Endothelial cell of umbilical vein (primary cell): ENCODE measurements at regions not wholly inside any gene's neighbourhood (a gene's known extent, or its start where the extent isn't known, plus 50 kb on each side); places are given as distances from the start of the nearest gene placed in this dataset.

Experiments
- BruUV-seq: library from RNA; stranded (reverse); fragments of 400-500 nt; replicated peaks from 2 replicates; lab custom pipeline; 2021; lab: Mats Ljungman, UMichigan
- CTCF ChIA-PET: fragments of 300-600, 350-600 bp; sonication (Branson Sonifier 250); formaldehyde crosslinking; loops from one replicate; lab custom pipeline; 2021; ENCODE audit warnings: antibody characterized with exemption, inconsistent platforms; lab: Charles Lee
- POLR2A ChIA-PET: fragments of 300-600, 350-600 bp; sonication (Branson Sonifier 250); formaldehyde crosslinking; loops from one replicate; lab custom pipeline; 2021; ENCODE audit warnings: antibody characterized with exemption, inconsistent platforms; lab: Charles Lee
- DNase-seq: peaks from one replicate; pipeline ENCODE4 v3.0.0-alpha.2; 2011; ENCODE audit warnings: low read depth, low spot score
- FAIRE-seq: peaks from 2 replicates; lab custom pipeline; 2011; peaks lifted over from hg19 to GRCh38; lab: Jason Lieb, UNC
- H2AFZ ChIP-seq: 2 replicates; pipeline ENCODE4 v1.6.0; 2012; ENCODE audit warnings: low read depth, low read length, control low read depth, inconsistent platforms
- H3K27ac ChIP-seq: 2 replicates; pipeline ENCODE4 v1.5.1; 2011; ENCODE audit warnings: low read depth, mild to moderate bottlenecking, control low read depth, low read length, moderate library complexity; ENCODE audit not compliant: insufficient read depth
- H3K27me3 ChIP-seq, 2 experiments: 2 replicates each; pipeline versions ENCODE4 v1.6.0 to v1.6.1; 2011; ENCODE audit warnings: low read length in 2 of 2, mixed read lengths in 1 of 2; ENCODE audit not compliant: control insufficient read depth in 2 of 2, insufficient read depth in 2 of 2
- H3K36me3 ChIP-seq, 2 experiments: 2 replicates in 1 of 2; 3 replicates in 1 of 2; pipeline ENCODE4 v1.5.1; 2011; ENCODE audit warnings: low read length in 2 of 2, mild to moderate bottlenecking in 1 of 2, moderate library complexity in 1 of 2; ENCODE audit not compliant: control insufficient read depth in 2 of 2, insufficient read depth in 2 of 2; ENCODE audit errors: extremely low read depth in 1 of 2
- H3K4me1 ChIP-seq: 3 replicates; pipeline ENCODE4 v1.5.1; 2011; ENCODE audit warnings: mild to moderate bottlenecking, low read length; ENCODE audit not compliant: control insufficient read depth, insufficient read depth; ENCODE audit errors: extremely low read depth
- H3K4me2 ChIP-seq: 2 replicates; pipeline ENCODE4 v1.6.1; 2011; ENCODE audit warnings: low read length, control low read depth, mixed read lengths; ENCODE audit not compliant: insufficient read depth
- H3K4me3 ChIP-seq, 3 experiments: fragments of 200-600 bp in 1 of 3; sonication (generic), shearing (Covaris generic) in 1 of 3; replicated peaks in 1 of 3; 2 replicates each; pipeline ENCODE4 v1.5.1; 2011 to 2016; ENCODE audit warnings: control low read depth in 3 of 3, low read length in 3 of 3, mild to moderate bottlenecking in 2 of 3, inconsistent platforms in 1 of 3, low read depth in 1 of 3, moderate library complexity in 1 of 3; ENCODE audit not compliant: insufficient read depth in 1 of 3
- H3K79me2 ChIP-seq: 2 replicates; pipeline ENCODE4 v1.6.0; 2012; ENCODE audit warnings: low read length, inconsistent platforms; ENCODE audit not compliant: control insufficient read depth, insufficient read depth
- H3K9ac ChIP-seq: replicated peaks from 2 replicates; pipeline ENCODE3; 2011; ENCODE audit warnings: low read length, control low read depth; ENCODE audit not compliant: insufficient read depth; ENCODE audit errors: extremely low read depth
- H3K9me1 ChIP-seq: replicated peaks from 3 replicates; pipeline ENCODE4 v1.6.0; 2011; ENCODE audit warnings: mild to moderate bottlenecking, low read length; ENCODE audit not compliant: control insufficient read depth, insufficient read depth; ENCODE audit errors: extremely low read depth
- H3K9me3 ChIP-seq: replicated peaks from 2 replicates; pipeline ENCODE4 v1.5.1; 2012; ENCODE audit warnings: low read length, inconsistent platforms; ENCODE audit not compliant: control insufficient read depth, insufficient read depth
- H4K20me1 ChIP-seq: replicated peaks from 2 replicates; pipeline ENCODE3; 2011; ENCODE audit warnings: mild to moderate bottlenecking, low read length; ENCODE audit not compliant: control insufficient read depth, insufficient read depth; ENCODE audit errors: extremely low read depth
- CTCF ChIP-seq, 2 donors: IDR thresholded peaks; 1 replicate in 1 of 2; 2 replicates in 1 of 2; pipeline ENCODE4 v1.5.1; 2011; ENCODE audit warnings: low read length in 2 of 2, mild to moderate bottlenecking in 2 of 2, moderate library complexity in 2 of 2, control low read depth in 1 of 2, inconsistent platforms in 1 of 2, low read depth in 1 of 2; ENCODE audit not compliant: insufficient read depth in 1 of 2; ENCODE audit errors: extremely low read depth in 1 of 2
- EZH2 ChIP-seq: IDR thresholded peaks from 2 replicates; pipeline ENCODE4 v1.6.1; 2012; ENCODE audit warnings: borderline replicate concordance, low read depth, mild to moderate bottlenecking, moderate library complexity, low read length, inconsistent platforms; ENCODE audit not compliant: severe bottlenecking
- FOS ChIP-seq: IDR thresholded peaks from 2 replicates; pipeline ENCODE4 v1.6.1; 2011; ENCODE audit warnings: mild to moderate bottlenecking, low read length, moderate library complexity, borderline replicate concordance; ENCODE audit not compliant: insufficient read depth
- GATA2 ChIP-seq: IDR thresholded peaks from 2 replicates; pipeline ENCODE4 v1.7.0; 2011; ENCODE audit warnings: low read depth, mild to moderate bottlenecking, moderate library complexity, mixed read lengths, low read length; ENCODE audit not compliant: insufficient read length, insufficient read depth
- JUN ChIP-seq: IDR thresholded peaks from 2 replicates; pipeline ENCODE4 v1.6.1; 2011; ENCODE audit warnings: borderline replicate concordance, low read depth; ENCODE audit not compliant: insufficient read length, insufficient read depth
- MAX ChIP-seq: IDR thresholded peaks from 2 replicates; pipeline ENCODE4 v1.6.1; 2011; ENCODE audit not compliant: insufficient read depth, insufficient read length
- MYC ChIP-seq: IDR thresholded peaks from one replicate; pipeline ENCODE4 v1.6.1; 2011; ENCODE audit warnings: mild to moderate bottlenecking, low read depth, low read length
- POLR2A ChIP-seq: IDR thresholded peaks from 2 replicates; pipeline ENCODE4 v1.6.1; 2012; ENCODE audit warnings: low read depth, mild to moderate bottlenecking, control low read depth, low read length
- POLR2AphosphoS5 ChIP-seq: IDR thresholded peaks from 2 replicates; pipeline ENCODE4 v1.6.1; 2012; ENCODE audit warnings: low read depth, mild to moderate bottlenecking, control low read depth, low read length, moderate library complexity; ENCODE audit not compliant: insufficient read depth
- dilution Hi-C: fragments of 300-500 bp; cut with MboI; formaldehyde crosslinking; loops from one replicate; pipeline ENCODE4 v1.15.0; 2019; ENCODE audit warnings: low sequenced_read_pairs; ENCODE audit not compliant: extremely low pct_ligation_motif_present
- intact Hi-C: fragments of 100-400 bp; cut with micrococcal nuclease; formaldehyde crosslinking; loops from one replicate; pipeline ENCODE4 v1.10.0; 2022

DNA sequence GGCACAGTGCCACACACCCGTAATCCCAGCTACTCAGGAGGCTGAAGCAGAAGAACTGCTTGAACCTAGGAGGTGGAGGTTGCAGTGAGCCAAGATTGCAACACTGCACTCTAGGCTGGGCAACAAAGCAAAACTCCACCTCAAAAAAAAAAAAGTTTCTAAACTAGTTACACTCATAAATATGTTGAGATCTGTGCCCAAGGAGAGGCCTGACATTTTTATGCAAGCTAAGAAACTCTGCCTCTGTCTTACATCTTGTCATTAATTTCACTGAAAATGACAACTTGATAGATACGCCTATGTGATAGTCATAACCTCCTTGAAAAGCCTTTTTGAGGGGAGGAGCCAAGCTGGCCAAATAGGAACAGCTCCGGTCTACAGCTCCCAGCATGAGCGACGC, 412.7 kb downstream of the STK39 start:
- no peaks in the 10 kb centered on the region for H3K9me1 ChIP-seq
- no peak overlapping the region for H3K9ac ChIP-seq
- no peaks in the 10 kb centered on the region for H3K79me2 ChIP-seq
- no peak overlapping the region for H3K27ac ChIP-seq
- FAIRE-seq: no peak
- no peaks in the 10 kb centered on the region for H3K4me1 ChIP-seq
- TF ChIP-seq GATA2 (no peak), CTCF (IDR thresholded peaks at IDR 0.05; ENCODE audit: extremely low read depth in 1 of 2, insufficient read depth in 1 of 2, low read depth in 1 of 2, low read length in 2 of 2) (no peak), MYC (no peak)
- DNase-seq: no peak
- H2AFZ ChIP-seq: no peak overlapping the region
- no peaks in the 10 kb centered on the region for H3K27me3 ChIP-seq
- intact Hi-C loops: no loop called here
- no peaks in the 10 kb centered on the region for H4K20me1 ChIP-seq
- H3K9me3 ChIP-seq: no peaks in the 10 kb centered on the region
- no peak overlapping the region for H3K4me2 ChIP-seq
- H3K36me3 ChIP-seq: no peaks in the 10 kb centered on the region
- no peak overlapping the region for H3K4me3 ChIP-seq
- ChIA-PET CTCF (no interaction called here), POLR2A (no interaction called here)
- dilution Hi-C loops: no loop called here
- no TSS peak for BruUV-seq

DNA sequence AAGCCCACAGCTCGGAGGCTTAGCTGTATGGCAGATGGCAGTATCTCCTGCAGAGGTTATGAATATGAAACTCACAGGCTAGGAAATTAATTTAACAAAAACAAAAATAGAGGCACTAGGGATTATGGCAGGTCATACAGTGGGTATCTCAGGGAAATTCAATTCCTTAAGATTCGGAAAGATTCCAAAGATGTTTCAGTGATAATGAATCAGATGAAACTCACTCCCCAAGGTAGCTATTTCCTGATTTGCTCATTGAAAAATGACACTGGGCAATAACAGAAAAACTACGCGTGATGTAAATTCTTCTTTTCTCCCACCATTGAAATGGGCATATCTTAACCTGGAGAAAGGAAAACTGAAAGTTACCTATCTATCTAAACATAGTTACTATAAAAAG, 414.1 kb downstream of the STK39 start:
- Histone ChIP-seq H3K4me2 (no peak overlapping the region), H4K20me1 (no peaks in the 10 kb centered on the region), H3K9me1 (no peaks in the 10 kb centered on the region), H3K36me3 (no peaks in the 10 kb centered on the region), H3K9ac (no peak overlapping the region), H3K4me1 (no peaks in the 10 kb centered on the region), H2AFZ (no peak overlapping the region), H3K27ac (no peak overlapping the region), H3K9me3 (no peaks in the 10 kb centered on the region), H3K79me2 (no peaks in the 10 kb centered on the region), H3K27me3 (no peaks in the 10 kb centered on the region), H3K4me3 (no peak overlapping the region)
- dilution Hi-C loops (no loop called here), intact Hi-C loops (no loop called here)
- no peak for DNase-seq
- POLR2A ChIA-PET: no interaction called here
- FAIRE-seq: no peak
- CTCF ChIA-PET: interaction anchor here (1.3 kb wide), 1 partner anchor 9 kb away, joined by 3 read pairs; no protein-coding TSS in a partner anchor
- no TSS peak for BruUV-seq
- TF ChIP-seq GATA2 (no peak), POLR2A (no peak), CTCF (IDR thresholded peaks at IDR 0.05; ENCODE audit: extremely low read depth in 1 of 2, insufficient read depth in 1 of 2, low read depth in 1 of 2, low read length in 2 of 2) (no peak), JUN (no peak), POLR2AphosphoS5 (no peak), MYC (no peak), FOS (no peak), EZH2 (no peak), MAX (no peak)
